ENCODE measurements at regions not wholly inside any gene's neighbourhood (a gene's known extent, or its start where the extent isn't known, plus 50 kb on each side); places are given as distances from the start of the nearest gene placed in this dataset.

GRCh38 chr16:86180780-86181179 lies 281.8 kb downstream of the IRF8 start:
- no peaks in the 10 kb centered on the region for H3K4me1 ChIP-seq (replicated peaks)
- 93% methylated on average over 4 of the region's 4 CpGs for WGBS
- DNase-seq (ENCODE audit: low spot score): no peak
- no peak for TF ChIP-seq POLR2AphosphoS5 (IDR thresholded peaks at IDR 0.05)
- TF ChIP-seq, protein P1, sequence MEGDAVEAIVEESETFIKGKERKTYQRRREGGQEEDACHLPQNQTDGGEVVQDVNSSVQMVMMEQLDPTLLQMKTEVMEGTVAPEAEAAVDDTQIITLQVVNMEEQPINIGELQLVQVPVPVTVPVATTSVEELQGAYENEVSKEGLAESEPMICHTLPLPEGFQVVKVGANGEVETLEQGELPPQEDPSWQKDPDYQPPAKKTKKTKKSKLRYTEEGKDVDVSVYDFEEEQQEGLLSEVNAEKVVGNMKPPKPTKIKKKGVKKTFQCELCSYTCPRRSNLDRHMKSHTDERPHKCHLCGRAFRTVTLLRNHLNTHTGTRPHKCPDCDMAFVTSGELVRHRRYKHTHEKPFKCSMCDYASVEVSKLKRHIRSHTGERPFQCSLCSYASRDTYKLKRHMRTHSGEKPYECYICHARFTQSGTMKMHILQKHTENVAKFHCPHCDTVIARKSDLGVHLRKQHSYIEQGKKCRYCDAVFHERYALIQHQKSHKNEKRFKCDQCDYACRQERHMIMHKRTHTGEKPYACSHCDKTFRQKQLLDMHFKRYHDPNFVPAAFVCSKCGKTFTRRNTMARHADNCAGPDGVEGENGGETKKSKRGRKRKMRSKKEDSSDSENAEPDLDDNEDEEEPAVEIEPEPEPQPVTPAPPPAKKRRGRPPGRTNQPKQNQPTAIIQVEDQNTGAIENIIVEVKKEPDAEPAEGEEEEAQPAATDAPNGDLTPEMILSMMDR (IDR thresholded peaks at IDR 0.05): no peak
- TF ChIP-seq POLR2A (IDR thresholded peaks at IDR 0.05): no peak
- H3K27me3 ChIP-seq (replicated peaks; ENCODE audit: insufficient read depth): no peaks in the 10 kb centered on the region
- H3K9me3 ChIP-seq: no peaks in the 10 kb centered on the region
- no peaks in the 10 kb centered on the region for H3K36me3 ChIP-seq
- H3K27ac ChIP-seq: no peak overlapping the region
- intact Hi-C loops (cut with DNase I): no loop called here
- no peak overlapping the region for H3K4me3 ChIP-seq

DNA sequence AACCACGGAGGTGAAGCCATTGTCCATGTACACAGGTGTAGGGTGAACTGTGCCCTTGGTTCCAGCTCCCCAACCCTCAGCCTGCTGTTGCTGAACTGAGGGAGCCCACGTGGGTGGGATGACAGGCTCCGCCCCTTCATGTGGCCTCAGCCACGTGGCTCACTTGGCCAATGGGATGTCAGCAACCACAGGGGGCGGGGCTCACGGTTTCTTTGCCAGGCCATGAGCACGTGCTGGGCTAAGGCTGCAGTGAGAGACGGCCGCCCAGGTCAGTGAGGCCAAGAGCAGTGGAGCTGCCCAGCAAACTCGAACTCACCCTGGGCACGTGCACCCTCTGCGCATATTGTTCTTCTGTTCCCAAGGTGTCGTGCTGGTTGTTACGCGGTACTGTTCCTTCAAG lies 282.6 kb downstream of the IRF8 start:
- TF ChIP-seq POLR2A (IDR thresholded peaks at IDR 0.05): no peak
- 90% methylated on average over 15 of the region's 15 CpGs for WGBS
- H3K27ac ChIP-seq: no peak overlapping the region
- DNase-seq (ENCODE audit: low spot score): no peak
- intact Hi-C loops (cut with DNase I): no loop called here
- no peaks in the 10 kb centered on the region for H3K9me3 ChIP-seq
- no peak overlapping the region for H3K4me3 ChIP-seq
- H3K27me3 ChIP-seq (replicated peaks; ENCODE audit: insufficient read depth): no peaks in the 10 kb centered on the region
- no peaks in the 10 kb centered on the region for H3K4me1 ChIP-seq (replicated peaks)
- no peaks in the 10 kb centered on the region for H3K36me3 ChIP-seq

GRCh38 chr16:86184185-86184584 lies 285.2 kb downstream of the IRF8 start:
- H3K27me3 ChIP-seq (replicated peaks; ENCODE audit: insufficient read depth): peaks cover 5% of the 10 kb centered on the region
- TF ChIP-seq POLR2AphosphoS5 (IDR thresholded peaks at IDR 0.05): no peak
- TF ChIP-seq, protein P1 (IDR thresholded peaks at IDR 0.05): no peak
- no peak for TF ChIP-seq POLR2A (IDR thresholded peaks at IDR 0.05)
- no peak overlapping the region for H3K27ac ChIP-seq
- H3K36me3 ChIP-seq: no peaks in the 10 kb centered on the region
- DNase-seq (ENCODE audit: low spot score): no peak
- no peaks in the 10 kb centered on the region for H3K9me3 ChIP-seq
- intact Hi-C loops (cut with DNase I): no loop called here
- no peaks in the 10 kb centered on the region for H3K4me1 ChIP-seq (replicated peaks)
- H3K4me3 ChIP-seq: no peak overlapping the region
- WGBS: 82% methylated on average over 6 of the region's 6 CpGs

DNA sequence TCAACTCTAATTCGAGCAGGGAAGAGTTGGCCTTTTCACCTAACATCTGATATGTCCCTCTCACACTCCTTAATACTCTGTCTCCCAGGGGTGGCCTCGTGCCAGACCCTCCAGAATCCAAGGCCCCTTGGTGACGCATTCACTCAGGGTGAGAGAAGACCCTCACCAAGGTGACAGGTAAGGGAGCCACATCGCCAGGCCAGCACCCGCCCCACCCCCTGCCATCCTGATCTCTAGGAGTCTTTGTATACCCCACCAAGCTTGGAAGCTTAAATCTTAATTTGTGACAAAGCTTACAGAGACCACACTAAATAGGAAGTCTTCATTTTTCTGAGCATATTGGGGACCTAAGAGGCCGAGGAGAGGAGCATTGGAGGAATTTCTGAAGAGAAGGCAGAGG lies 286.1 kb downstream of the IRF8 start:
- DNase-seq (ENCODE audit: low spot score): no peak
- Histone ChIP-seq H3K9me3 (no peaks in the 10 kb centered on the region), H3K36me3 (no peaks in the 10 kb centered on the region), H3K27ac (no peak overlapping the region), H3K27me3 (replicated peaks; ENCODE audit: insufficient read depth) (peaks cover 9% of the 10 kb centered on the region), H3K4me1 (replicated peaks) (no peaks in the 10 kb centered on the region), H3K4me3 (no peak overlapping the region)
- intact Hi-C loops (cut with DNase I): no loop called here
- TF ChIP-seq, protein P1 (IDR thresholded peaks at IDR 0.05): no peak
- TF ChIP-seq POLR2A (IDR thresholded peaks at IDR 0.05) (no peak), POLR2AphosphoS5 (IDR thresholded peaks at IDR 0.05) (no peak)
- WGBS: 62% methylated on average over 6 of the region's 6 CpGs

GRCh38 chr16:86186313-86186712 lies 287.4 kb downstream of the IRF8 start:
- WGBS: 87% methylated on average over 13 of the region's 13 CpGs

More at GRCh38 chr16:86186313-86186712, 287.4 kb downstream of the IRF8 start:
- Histone ChIP-seq H3K27me3 (replicated peaks; ENCODE audit: insufficient read depth) (peaks cover 9% of the 10 kb centered on the region), H3K9me3 (no peaks in the 10 kb centered on the region), H3K27ac (no peak overlapping the region), H3K4me1 (replicated peaks) (no peaks in the 10 kb centered on the region), H3K36me3 (no peaks in the 10 kb centered on the region), H3K4me3 (no peak overlapping the region)
- intact Hi-C loops (cut with DNase I): no loop called here
- TF ChIP-seq, protein P1 (IDR thresholded peaks at IDR 0.05): no peak
- TF ChIP-seq POLR2AphosphoS5 (IDR thresholded peaks at IDR 0.05) (no peak), POLR2A (IDR thresholded peaks at IDR 0.05) (no peak)
- DNase-seq (ENCODE audit: low spot score): no peak
